ENCODE measurements at regions not wholly inside any gene's neighbourhood (a gene's known extent, or its start where the extent isn't known, plus 50 kb on each side); places are given as distances from the start of the nearest gene placed in this dataset.
A peak's percentile ranks its signal among the peaks of the same experiment; 100 is the strongest.

- no peaks in the 10 kb centered on the region for H3K9me3 ChIP-seq (ENCODE audit: low read length)
- H3K4me3 ChIP-seq (replicated peaks in 1 of 3; ENCODE audit: insufficient read depth in 1 of 3, low read depth in 2 of 3, low read length in 3 of 3): no peak overlapping the region
- in situ Hi-C loops (cut with HindIII; ENCODE audit: extremely low pct_ligation_motif_present, low pct_unique_long_range_greater_than_20kb) (no loop called here), intact Hi-C loops (cut with micrococcal nuclease; ENCODE audit: unreplicated experiment) (no loop called here)
- ChIA-PET CTCF (ENCODE audit: low intra/inter-chr PET ratio, low total read pairs) (no interaction called here), POLR2A (interaction anchor here (0.9 to 2.8 kb wide), 7 partner anchors 12 to 107 kb away, joined by 3 to 20 read pairs (median 5); no protein-coding TSS in a partner anchor)
- peaks cover 94% of the 10 kb centered on the region for H3K4me1 ChIP-seq (ENCODE audit: insufficient read depth, low read length)
- peak overlapping the region; percentile 63 for H3K27ac ChIP-seq (ENCODE audit: extremely low read length, insufficient read depth, low read length)
- no peaks in the 10 kb centered on the region for H3K27me3 ChIP-seq (ENCODE audit: control insufficient read depth in 1 of 2, insufficient read depth in 2 of 2, low read length in 2 of 2)
- WGBS (ENCODE audit: low lambda C conversion rate): 65% methylated on average over 2 of the region's 2 CpGs
- no peaks in the 10 kb centered on the region for H4K20me1 ChIP-seq (ENCODE audit: insufficient read depth, low read length)
- BruUV-seq (replicated peaks): no TSS peak
- H3K9ac ChIP-seq (ENCODE audit: insufficient read depth, low read depth, low read length): no peak overlapping the region
- ATAC-seq (no peak), FAIRE-seq (no peak), DNase-seq (ENCODE audit: low spot score) (peak; percentile 73)
- H3K4me2 ChIP-seq (ENCODE audit: low read depth, low read length): no peak overlapping the region
- H3K79me2 ChIP-seq (ENCODE audit: insufficient read depth, low read length): peaks cover 10% of the 10 kb centered on the region
- no peak overlapping the region for H2AFZ ChIP-seq (ENCODE audit: low read length)
- no peaks in the 10 kb centered on the region for H3K36me3 ChIP-seq (replicated peaks in 1 of 2; ENCODE audit: control insufficient read depth in 1 of 2, insufficient read depth in 2 of 2, low read length in 2 of 2)
- TF ChIP-seq MEF2D (CRISPR knock-in tag; IDR thresholded peaks at IDR 0.05) (no peak), GABPA (IDR thresholded peaks at IDR 0.05; ENCODE audit: low read depth, low read length) (no peak), GABPA (CRISPR knock-in tag; IDR thresholded peaks at IDR 0.05; ENCODE audit: low read depth) (no peak), ZNF329 (CRISPR knock-in tag; IDR thresholded peaks at IDR 0.05; ENCODE audit: low read depth) (no peak), POGK (CRISPR knock-in tag; conservative IDR thresholded peaks at IDR 0.05) (no peak), SAP130 (CRISPR knock-in tag; IDR thresholded peaks at IDR 0.05; ENCODE audit: low read depth) (peak; percentile 19; the same call in 1 of the 2 replicates), AGO2 (optimal IDR thresholded peaks at IDR 0.05; ENCODE audit: low read depth, low read length) (no peak), U2AF1 (optimal IDR thresholded peaks at IDR 0.05; ENCODE audit: low read depth, low read length) (no peak), ZNF616 (CRISPR knock-in tag; IDR thresholded peaks at IDR 0.05; ENCODE audit: low read depth) (no peak), MED1 (CRISPR knock-in tag; IDR thresholded peaks at IDR 0.05) (peak; percentile 74), ZNF225 (CRISPR knock-in tag; IDR thresholded peaks at IDR 0.05) (no peak), ZNF362 (CRISPR knock-in tag; IDR thresholded peaks at IDR 0.05; ENCODE audit: borderline replicate concordance) (peak; percentile 72; the same call in 1 of the 2 replicates), ZNF138 (CRISPR knock-in tag; IDR thresholded peaks at IDR 0.05; ENCODE audit: low read depth) (no peak), ZNF460 (CRISPR knock-in tag; IDR thresholded peaks at IDR 0.05; ENCODE audit: borderline replicate concordance) (no peak), HOXA5 (CRISPR knock-in tag; IDR thresholded peaks at IDR 0.05) (no peak), SUZ12 (IDR thresholded peaks at IDR 0.05; ENCODE audit: low read depth, low read length) (no peak), ZBTB37 (CRISPR knock-in tag; IDR thresholded peaks at IDR 0.05) (no peak), ZNF770 (CRISPR knock-in tag; IDR thresholded peaks at IDR 0.05) (no peak), ZBTB38 (CRISPR knock-in tag; IDR thresholded peaks at IDR 0.05) (no peak), NFATC3 (CRISPR knock-in tag; IDR thresholded peaks at IDR 0.05) (no peak)
Measured at GRCh38 chr1:8082945-8083344, 56.8 kb upstream of the ERRFI1 start.
